IMR-90 (cell line): ENCODE measurements at regions not wholly inside any gene's neighbourhood (a gene's known extent, or its start where the extent isn't known, plus 50 kb on each side); places are given as distances from the start of the nearest gene placed in this dataset.

Source experiments
- ATAC-seq: fragments of 200-7000 bp; cut with Tn5 transposase; 2 replicates; pipeline ENCODE4 v1.9.1; 2020; ENCODE audit warnings: low read depth, mild to moderate bottlenecking, moderate library complexity
- BruUV-seq: library from RNA; stranded (reverse); fragments of 400-500 nt; replicated peaks from 2 replicates; lab custom pipeline; 2021; lab: Mats Ljungman, UMichigan
- CTCF ChIA-PET: fragments of 300-600 bp; formaldehyde crosslinking; extraction: SDS; loops from one replicate; lab custom pipeline; 2021; ENCODE audit warnings: antibody characterized with exemption; lab: Yijun Ruan, JAX
- POLR2A ChIA-PET: fragments of 300-600 bp; sonication (Branson Sonifier 250); formaldehyde crosslinking; loops from one replicate; lab custom pipeline; 2022; ENCODE audit warnings: antibody characterized with exemption; ENCODE audit not compliant: unreplicated experiment; lab: Charles Lee
- DNase-seq: peaks from one replicate; pipeline ENCODE4 v3.0.0; 2013
- H2AFZ ChIP-seq: replicated peaks from 2 replicates; pipeline ENCODE3; 2013; ENCODE audit warnings: low read length, mild to moderate bottlenecking; ENCODE audit not compliant: poor library complexity
- H2AK5ac ChIP-seq: 2 replicates; pipeline ENCODE4 v1.6.1; 2013; ENCODE audit warnings: low read depth, low read length, inconsistent platforms
- H2AK9ac ChIP-seq: replicated peaks from 2 replicates; pipeline ENCODE3; 2013; ENCODE audit warnings: mild to moderate bottlenecking, low read depth, low read length, moderate library complexity; ENCODE audit not compliant: poor library complexity
- H2BK120ac ChIP-seq: 2 replicates; pipeline ENCODE4 v1.6.1; 2013; ENCODE audit warnings: low read depth, low read length, inconsistent platforms
- H2BK15ac ChIP-seq: 3 replicates; pipeline ENCODE4 v1.6.1; 2013; ENCODE audit warnings: low read depth, low read length, inconsistent platforms
- H2BK20ac ChIP-seq: 2 replicates; pipeline ENCODE4 v1.6.1; 2013; ENCODE audit warnings: low read depth, mild to moderate bottlenecking, inconsistent platforms, low read length, moderate library complexity
- H2BK5ac ChIP-seq: 2 replicates; pipeline ENCODE4 v1.6.1; 2013; ENCODE audit warnings: mild to moderate bottlenecking, low read depth, low read length, inconsistent platforms; ENCODE audit not compliant: poor library complexity, severe bottlenecking
- H3K14ac ChIP-seq: replicated peaks from 2 replicates; pipeline ENCODE4 v1.6.1; 2013; ENCODE audit warnings: low read depth, low read length, inconsistent platforms
- H3K18ac ChIP-seq: 2 replicates; pipeline ENCODE4 v1.6.1; 2013; ENCODE audit warnings: low read depth, low read length, control low read depth
- H3K23ac ChIP-seq: 2 replicates; pipeline ENCODE4 v1.6.1; 2013; ENCODE audit warnings: low read depth, low read length, inconsistent platforms
- H3K27ac ChIP-seq: 2 replicates; pipeline ENCODE4 v1.5.1; 2013; ENCODE audit warnings: mild to moderate bottlenecking, control low read depth, low read length; ENCODE audit not compliant: insufficient read depth
- H3K27me3 ChIP-seq: 2 replicates; pipeline ENCODE4 v1.6.1; 2013; ENCODE audit warnings: low read length; ENCODE audit not compliant: control insufficient read depth, insufficient read depth
- H3K36me3 ChIP-seq: 2 replicates; pipeline ENCODE4 v1.6.1; 2013; ENCODE audit warnings: low read length, mixed read lengths; ENCODE audit not compliant: control insufficient read depth, insufficient read depth
- H3K4ac ChIP-seq: 2 replicates; pipeline ENCODE4 v1.6.1; 2013; ENCODE audit warnings: low read depth, low read length, inconsistent platforms
- H3K4me1 ChIP-seq: 2 replicates; pipeline ENCODE4 v1.6.1; 2013; ENCODE audit warnings: low read length, mixed read lengths; ENCODE audit not compliant: control insufficient read depth, insufficient read depth
- H3K4me2 ChIP-seq: 2 replicates; pipeline ENCODE4 v1.6.1; 2013; ENCODE audit warnings: low read depth, mild to moderate bottlenecking, control low read depth, low read length, moderate library complexity
- H3K4me3 ChIP-seq: 2 replicates; pipeline ENCODE4 v1.5.1; 2013; ENCODE audit warnings: low read depth, mild to moderate bottlenecking, control low read depth, low read length, moderate library complexity; ENCODE audit not compliant: insufficient read depth
- H3K56ac ChIP-seq: 2 replicates; pipeline ENCODE4 v1.6.1; 2013; ENCODE audit warnings: low read length, inconsistent platforms; ENCODE audit not compliant: insufficient read depth; ENCODE audit errors: extremely low read depth
- H3K79me1 ChIP-seq, 2 experiments: 2 replicates each; pipeline ENCODE4 v1.6.1; 2013; ENCODE audit warnings: low read length in 2 of 2, inconsistent platforms in 1 of 2, low read depth in 1 of 2
- H3K9ac ChIP-seq: 2 replicates; pipeline ENCODE4 v1.6.1; 2013; ENCODE audit warnings: low read depth, low read length, control low read depth
- H3K9me1 ChIP-seq: 2 replicates; pipeline ENCODE4 v1.6.1; 2013; ENCODE audit warnings: low read length, inconsistent platforms; ENCODE audit not compliant: insufficient read depth
- H3K9me3 ChIP-seq: 2 replicates; pipeline ENCODE4 v1.6.1; 2013; ENCODE audit warnings: low read length; ENCODE audit not compliant: control insufficient read depth, insufficient read depth
- H4K20me1 ChIP-seq: 2 replicates; pipeline ENCODE4 v1.6.1; 2013; ENCODE audit warnings: low read length, inconsistent platforms; ENCODE audit not compliant: insufficient read depth
- H4K5ac ChIP-seq: 2 replicates; pipeline ENCODE4 v1.6.1; 2013; ENCODE audit warnings: mild to moderate bottlenecking, low read depth, low read length, control low read depth
- H4K8ac ChIP-seq, 2 experiments: 2 replicates each; pipeline ENCODE4 v1.6.1; 2013; ENCODE audit warnings: low read depth in 2 of 2, low read length in 2 of 2, control low read depth in 1 of 2, inconsistent platforms in 1 of 2
- H4K91ac ChIP-seq: 2 replicates; pipeline ENCODE4 v1.6.1; 2013; ENCODE audit warnings: low read depth, low read length, inconsistent platforms; ENCODE audit not compliant: insufficient read depth
- FOS ChIP-seq: fragments of 150-350 bp; IDR thresholded peaks from 2 replicates; pipeline ENCODE4 v1.6.1; 2016; ENCODE audit warnings: low read depth, low read length
- NFE2L2 ChIP-seq: fragments of 150-350 bp; IDR thresholded peaks from 2 replicates; pipeline ENCODE4 v1.6.1; 2016; ENCODE audit warnings: low read depth, mild to moderate bottlenecking, low read length
- RAD21 ChIP-seq: IDR thresholded peaks from 2 replicates; pipeline ENCODE4 v1.6.1; 2012; ENCODE audit warnings: low read length, improper control_type of control experiment
- RFX5 ChIP-seq: IDR thresholded peaks from 2 replicates; pipeline ENCODE4 v1.8.0; 2012; ENCODE audit warnings: low read depth, mild to moderate bottlenecking, low read length, moderate library complexity
- WGBS, 2 experiments: methylation state at CpG; one replicate each; pipeline versions ENCODE4 v1.1.5 to v1.1.7; 2013; ENCODE audit warnings: missing lambda C conversion rate in 2 of 2; ENCODE audit not compliant: insufficient read length in 1 of 2; ENCODE audit errors: extremely low coverage in 2 of 2; 5-methylcytosine and 5-hydroxymethylcytosine counted together
- dilution Hi-C: fragments of 300-500 bp; cut with HindIII; formaldehyde crosslinking; loops from one replicate; pipeline ENCODE4 v1.14.3; 2018; ENCODE audit warnings: low sequenced_read_pairs; ENCODE audit not compliant: unreplicated experiment
- in situ Hi-C: fragments of 300-500 bp; cut with MboI; formaldehyde crosslinking; loops from 3 replicates; pipeline ENCODE4 v1.14.3; 2019; ENCODE audit warnings: low sequenced_read_pairs, inconsistent platforms, mixed read lengths
- intact Hi-C: fragments of 100-400 bp; cut with micrococcal nuclease; formaldehyde crosslinking; loops from 2 replicates; pipeline ENCODE4 v1.10.0; 2022
- TF ChIP-seq, protein P1 (sequence below): fragments of 150-350 bp; IDR thresholded peaks from 2 replicates; pipeline ENCODE4 v1.6.1; 2017; ENCODE audit warnings: mild to moderate bottlenecking, antibody characterized with exemption, low read length, low read depth

DNA sequence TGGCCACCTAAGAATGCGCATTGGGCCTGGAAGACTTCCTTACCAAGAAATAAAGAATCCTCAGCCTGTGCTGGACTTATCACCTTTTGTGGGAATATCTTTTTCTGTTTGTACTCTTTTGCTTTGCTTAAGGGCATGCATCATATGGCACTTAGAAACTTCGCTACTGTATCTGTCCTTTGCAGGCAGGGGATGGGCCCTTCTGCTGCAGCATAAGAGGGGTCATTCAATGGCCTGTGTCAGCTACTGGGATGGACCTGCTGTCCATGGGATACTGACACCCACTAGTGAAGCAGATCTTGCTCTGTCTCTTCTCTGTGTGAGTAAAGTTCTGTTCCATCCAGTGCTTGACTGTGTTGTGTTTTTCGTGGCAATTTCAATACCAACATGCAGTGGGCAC, 239.0 kb upstream of the JUN start:
- Histone ChIP-seq H2BK5ac (no peak overlapping the region), H3K56ac (no peak overlapping the region), H4K8ac (no peak overlapping the region), H3K4me1 (peaks cover 19% of the 10 kb centered on the region), H3K4me2 (no peak overlapping the region), H3K18ac (no peak overlapping the region), H2BK20ac (no peak overlapping the region), H3K36me3 (no peaks in the 10 kb centered on the region), H3K79me1 (peaks cover 0 to 6% of the 10 kb centered on the region in 2 experiments; a peak in 1 of 4 replicates), H3K4me3 (no peak overlapping the region), H4K20me1 (no peaks in the 10 kb centered on the region), H4K5ac (no peak overlapping the region), H3K9me3 (no peaks in the 10 kb centered on the region; the same call in 1 of the 2 replicates), H3K4ac (no peak overlapping the region), H3K27me3 (no peaks in the 10 kb centered on the region), H3K14ac (peak overlapping the region; percentile 29; the same call in 1 of the 2 replicates), H3K23ac (no peak overlapping the region; the same call in 1 of the 2 replicates), H3K27ac (no peak overlapping the region), H3K9ac (no peak overlapping the region), H2AFZ (no peak overlapping the region), H2AK9ac (no peak overlapping the region), H2BK120ac (0 out of 2 replicates have a peak overlapping the region, but pooled peaks have one; percentile 16), H4K91ac (no peak overlapping the region), H3K9me1 (peaks cover 19% of the 10 kb centered on the region), H2AK5ac (no peak overlapping the region), H2BK15ac (no peak overlapping the region; the same call in 2 of the 3 replicates)
- no peak for ATAC-seq
- dilution Hi-C loops = no loop called here
- no peak for TF ChIP-seq FOS
- TF ChIP-seq, protein P1, sequence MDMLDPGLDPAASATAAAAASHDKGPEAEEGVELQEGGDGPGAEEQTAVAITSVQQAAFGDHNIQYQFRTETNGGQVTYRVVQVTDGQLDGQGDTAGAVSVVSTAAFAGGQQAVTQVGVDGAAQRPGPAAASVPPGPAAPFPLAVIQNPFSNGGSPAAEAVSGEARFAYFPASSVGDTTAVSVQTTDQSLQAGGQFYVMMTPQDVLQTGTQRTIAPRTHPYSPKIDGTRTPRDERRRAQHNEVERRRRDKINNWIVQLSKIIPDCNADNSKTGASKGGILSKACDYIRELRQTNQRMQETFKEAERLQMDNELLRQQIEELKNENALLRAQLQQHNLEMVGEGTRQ = no peak
- TF ChIP-seq NFE2L2 = no peak
- no peak for TF ChIP-seq RFX5
- no peak for TF ChIP-seq RAD21
- no TSS peak for BruUV-seq
- no CpG with 5 or more reads among the region's 3 CpGs for WGBS, 2 experiments
- ChIA-PET POLR2A (no interaction called here), CTCF (no interaction called here)
- no peak for DNase-seq
- intact Hi-C loops = loop anchor here (5.0 kb wide), 1 partner anchor 730 kb away; no protein-coding TSS in a partner anchor
- in situ Hi-C loops = no loop called here
